SU-DHL-6 (cell line): ENCODE measurements at regions not wholly inside any gene's neighbourhood (a gene's known extent, or its start where the extent isn't known, plus 50 kb on each side); places are given as distances from the start of the nearest gene placed in this dataset.

Source experiments
- H2AFZ ChIP-seq: fragments of 200-600 bp; sonication (generic); 2 replicates; pipeline ENCODE4 v1.6.1; 2014; ENCODE audit warnings: low read depth, mild to moderate bottlenecking, moderate library complexity, mixed read lengths, antibody characterized with exemption, low read length; ENCODE audit not compliant: severe bottlenecking
- H3F3A ChIP-seq: fragments of 200-600 bp; shearing (Covaris generic); 2 replicates; pipeline ENCODE4 v1.6.0; 2016; ENCODE audit warnings: antibody characterized with exemption, mild to moderate bottlenecking; ENCODE audit not compliant: insufficient read depth
- H3K27ac ChIP-seq: fragments of 200-600 bp; sonication (generic); 2 replicates; pipeline ENCODE4 v1.5.1; 2016; ENCODE audit warnings: low read depth, mild to moderate bottlenecking, low read length, moderate library complexity, mixed read lengths
- H3K27me3 ChIP-seq: fragments of 200-600 bp; sonication (generic), shearing (Covaris generic); 2 replicates; pipeline ENCODE4 v1.6.0; 2014; ENCODE audit warnings: mild to moderate bottlenecking, low read length
- H3K36me3 ChIP-seq: fragments of 200-600 bp; sonication (generic); 2 replicates; pipeline ENCODE4 v1.6.1; 2014; ENCODE audit warnings: mild to moderate bottlenecking, low read length, mixed read lengths
- H3K4me2 ChIP-seq: fragments of 300-600, 200-600 bp; shearing (Covaris generic), sonication (generic); 2 replicates; pipeline ENCODE4 v1.6.0; 2014; ENCODE audit warnings: low read length, low read depth, mild to moderate bottlenecking; ENCODE audit not compliant: poor library complexity, severe bottlenecking
- H3K4me3 ChIP-seq: fragments of 200-600 bp; sonication (generic); 2 replicates; pipeline ENCODE4 v1.5.1; 2014; ENCODE audit warnings: antibody characterized with exemption, low read length, mild to moderate bottlenecking, mixed read lengths; ENCODE audit not compliant: insufficient read depth, poor library complexity, severe bottlenecking
- H3K79me2 ChIP-seq: fragments of 200-600 bp; sonication (generic); 2 replicates; pipeline ENCODE4 v1.6.1; 2014; ENCODE audit warnings: mild to moderate bottlenecking, low read length, moderate library complexity; ENCODE audit not compliant: insufficient read depth
- H3K9ac ChIP-seq: fragments of 200-600 bp; sonication (generic); 2 replicates; pipeline ENCODE4 v1.7.0; 2014; ENCODE audit warnings: mild to moderate bottlenecking, low read length
- H3K9me2 ChIP-seq: fragments of 200-600 bp; sonication (generic); replicated peaks from 2 replicates; pipeline ENCODE4 v1.6.1; 2014; ENCODE audit warnings: low read length; ENCODE audit not compliant: insufficient read depth
- H3K9me3 ChIP-seq: fragments of 200-600 bp; sonication (generic); 2 replicates; pipeline ENCODE4 v1.6.1; 2014; ENCODE audit warnings: low read length, mixed read lengths; ENCODE audit not compliant: insufficient read depth
- H4K20me1 ChIP-seq: fragments of 200-600 bp; sonication (generic); 2 replicates; pipeline ENCODE4 v1.6.1; 2014; ENCODE audit warnings: low read depth, mild to moderate bottlenecking, antibody characterized with exemption, low read length, moderate library complexity, mixed read lengths
- EZH2phosphoT487 ChIP-seq: fragments of 200-600 bp; sonication (generic), shearing (Covaris generic); conservative IDR thresholded peaks from 2 replicates; pipeline ENCODE4 v1.6.1; 2018; ENCODE audit warnings: mild to moderate bottlenecking, antibody characterized with exemption, low read length, moderate library complexity, mixed read lengths
- TF ChIP-seq, protein P1 (sequence below): fragments of 200-600 bp; sonication (generic); IDR thresholded peaks from one replicate; pipeline ENCODE4 v1.5.1; 2017; ENCODE audit warnings: antibody characterized with exemption, mild to moderate bottlenecking, low read length, moderate library complexity; ENCODE audit not compliant: insufficient read depth, poor library complexity, severe bottlenecking

DNA sequence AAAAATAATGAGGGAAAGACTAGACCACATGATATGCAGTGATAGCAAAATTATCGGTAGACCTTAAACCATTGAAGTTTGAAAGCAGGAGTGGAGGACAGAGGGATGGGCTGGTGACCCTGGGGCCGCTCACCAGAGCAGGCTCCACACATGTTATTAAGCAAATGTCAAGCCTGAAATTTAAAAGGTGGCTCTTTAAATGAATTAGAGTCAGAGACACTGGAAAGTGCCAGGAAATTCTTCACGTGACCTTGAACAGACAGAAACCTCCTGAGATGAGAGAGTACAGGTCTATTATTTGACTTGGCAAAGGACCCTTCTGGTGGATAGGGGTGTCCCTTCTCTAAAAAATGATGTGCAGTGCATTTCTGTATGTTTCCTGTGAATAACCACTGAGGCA is 111.0 kb upstream of the CPEB4 start:
- Histone ChIP-seq H3K4me3 (no peak overlapping the region), H2AFZ (no peak overlapping the region), H3K79me2 (no peaks in the 10 kb centered on the region), H3K27ac (no peak overlapping the region), H4K20me1 (no peaks in the 10 kb centered on the region), H3K9ac (no peak overlapping the region), H3K9me2 (no peaks in the 10 kb centered on the region), H3K36me3 (no peaks in the 10 kb centered on the region), H3K4me2 (no peak overlapping the region), H3K27me3 (no peaks in the 10 kb centered on the region), H3K9me3 (no peaks in the 10 kb centered on the region), H3F3A (no peaks in the 10 kb centered on the region)
- TF ChIP-seq, protein P1, sequence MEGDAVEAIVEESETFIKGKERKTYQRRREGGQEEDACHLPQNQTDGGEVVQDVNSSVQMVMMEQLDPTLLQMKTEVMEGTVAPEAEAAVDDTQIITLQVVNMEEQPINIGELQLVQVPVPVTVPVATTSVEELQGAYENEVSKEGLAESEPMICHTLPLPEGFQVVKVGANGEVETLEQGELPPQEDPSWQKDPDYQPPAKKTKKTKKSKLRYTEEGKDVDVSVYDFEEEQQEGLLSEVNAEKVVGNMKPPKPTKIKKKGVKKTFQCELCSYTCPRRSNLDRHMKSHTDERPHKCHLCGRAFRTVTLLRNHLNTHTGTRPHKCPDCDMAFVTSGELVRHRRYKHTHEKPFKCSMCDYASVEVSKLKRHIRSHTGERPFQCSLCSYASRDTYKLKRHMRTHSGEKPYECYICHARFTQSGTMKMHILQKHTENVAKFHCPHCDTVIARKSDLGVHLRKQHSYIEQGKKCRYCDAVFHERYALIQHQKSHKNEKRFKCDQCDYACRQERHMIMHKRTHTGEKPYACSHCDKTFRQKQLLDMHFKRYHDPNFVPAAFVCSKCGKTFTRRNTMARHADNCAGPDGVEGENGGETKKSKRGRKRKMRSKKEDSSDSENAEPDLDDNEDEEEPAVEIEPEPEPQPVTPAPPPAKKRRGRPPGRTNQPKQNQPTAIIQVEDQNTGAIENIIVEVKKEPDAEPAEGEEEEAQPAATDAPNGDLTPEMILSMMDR: no peak
- no peak for TF ChIP-seq EZH2phosphoT487

DNA sequence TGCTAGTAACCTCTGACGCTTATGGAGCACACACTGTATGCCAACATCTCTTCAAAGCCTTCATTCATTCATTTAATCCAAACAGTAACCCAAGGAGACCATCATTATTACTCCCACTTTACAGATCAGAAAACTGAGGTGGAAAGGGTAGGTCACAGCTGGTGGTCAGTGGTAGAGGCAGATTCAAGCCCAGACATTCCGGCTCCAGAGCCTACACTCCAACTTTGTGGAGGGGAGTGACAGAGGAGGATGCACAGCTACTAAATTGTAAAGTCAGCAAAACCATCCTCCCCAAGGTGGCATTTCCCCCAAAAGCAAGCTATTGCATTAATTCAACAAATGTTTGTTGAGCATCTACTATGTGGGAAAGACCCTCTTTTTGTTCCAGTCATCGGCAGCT is 110.5 kb upstream of the CPEB4 start:
- Histone ChIP-seq H3K27ac (no peak overlapping the region), H4K20me1 (no peaks in the 10 kb centered on the region), H3K9me3 (no peaks in the 10 kb centered on the region), H3K4me3 (no peak overlapping the region), H2AFZ (no peak overlapping the region), H3F3A (no peaks in the 10 kb centered on the region), H3K27me3 (no peaks in the 10 kb centered on the region), H3K79me2 (no peaks in the 10 kb centered on the region), H3K9me2 (no peaks in the 10 kb centered on the region), H3K36me3 (no peaks in the 10 kb centered on the region), H3K4me2 (no peak overlapping the region), H3K9ac (no peak overlapping the region)
- TF ChIP-seq EZH2phosphoT487: no peak
- TF ChIP-seq, protein P1: no peak

DNA sequence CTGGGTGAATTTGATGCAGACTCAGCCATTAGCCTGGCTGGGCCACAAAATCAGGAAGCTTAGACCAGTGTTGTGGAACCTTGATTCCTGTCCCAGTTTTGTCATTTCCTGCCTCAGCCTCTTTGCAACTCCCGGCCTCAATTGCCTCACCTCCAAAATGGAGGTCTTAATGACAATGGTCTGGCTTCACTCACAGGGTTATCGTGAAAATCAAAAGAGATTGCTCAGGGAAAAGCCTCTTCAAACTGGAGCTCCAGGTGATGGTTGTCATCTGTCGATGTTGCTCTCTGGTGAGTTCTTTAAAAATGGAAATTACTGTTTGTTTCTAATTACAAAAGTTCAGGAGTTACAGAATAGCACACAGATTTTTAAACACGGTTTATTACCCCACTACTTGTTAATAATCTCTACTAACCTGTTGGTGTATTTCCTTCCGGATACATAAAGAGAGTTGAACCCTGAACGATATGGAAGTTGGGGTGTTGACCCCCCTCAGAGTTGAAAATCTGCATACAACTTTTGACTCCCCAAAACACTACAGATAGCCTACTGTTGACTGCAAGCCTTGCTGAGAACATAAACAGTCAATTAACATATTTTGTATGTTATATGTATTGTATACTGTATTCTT is 109.9 kb upstream of the CPEB4 start:
- H3K27ac ChIP-seq: no peak overlapping the region

More for the DNA sequence above, 109.9 kb upstream of the CPEB4 start:
- no peaks in the 10 kb centered on the region for H3F3A ChIP-seq
- no peaks in the 10 kb centered on the region for H4K20me1 ChIP-seq
- H3K9me2 ChIP-seq: no peaks in the 10 kb centered on the region
- no peaks in the 10 kb centered on the region for H3K79me2 ChIP-seq
- no peak overlapping the region for H3K9ac ChIP-seq
- H3K27me3 ChIP-seq: no peaks in the 10 kb centered on the region
- H3K9me3 ChIP-seq: no peaks in the 10 kb centered on the region
- no peak overlapping the region for H3K4me3 ChIP-seq
- H3K4me2 ChIP-seq: no peak overlapping the region
- H3K36me3 ChIP-seq: no peaks in the 10 kb centered on the region
- TF ChIP-seq, protein P1: no peak
- no peak for TF ChIP-seq EZH2phosphoT487
- H2AFZ ChIP-seq: no peak overlapping the region
